ENCODE measurements at regions not wholly inside any gene's neighbourhood (a gene's known extent, or its start where the extent isn't known, plus 50 kb on each side); places are given as distances from the start of the nearest gene placed in this dataset.

DNA sequence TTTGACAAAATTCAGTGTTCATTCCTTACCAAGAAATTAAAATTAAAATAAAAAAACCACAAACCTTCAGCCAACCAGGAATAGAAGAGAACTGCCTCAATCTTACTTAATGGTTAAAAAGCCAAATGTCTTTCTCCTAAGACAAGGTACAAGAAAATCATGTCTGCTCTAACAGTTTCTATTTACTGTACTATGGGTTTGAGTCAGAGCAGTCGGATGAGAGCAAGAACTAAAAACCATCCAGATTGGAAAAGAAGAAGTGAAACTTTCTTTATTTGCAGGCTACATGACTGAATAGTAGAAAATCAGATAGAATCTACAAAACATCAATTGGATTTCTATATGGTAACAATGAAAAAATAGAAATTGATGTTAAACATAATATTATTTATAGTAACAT, 555.5 kb upstream of the TNP1 start (continued):
- TF ChIP-seq, protein P1, sequence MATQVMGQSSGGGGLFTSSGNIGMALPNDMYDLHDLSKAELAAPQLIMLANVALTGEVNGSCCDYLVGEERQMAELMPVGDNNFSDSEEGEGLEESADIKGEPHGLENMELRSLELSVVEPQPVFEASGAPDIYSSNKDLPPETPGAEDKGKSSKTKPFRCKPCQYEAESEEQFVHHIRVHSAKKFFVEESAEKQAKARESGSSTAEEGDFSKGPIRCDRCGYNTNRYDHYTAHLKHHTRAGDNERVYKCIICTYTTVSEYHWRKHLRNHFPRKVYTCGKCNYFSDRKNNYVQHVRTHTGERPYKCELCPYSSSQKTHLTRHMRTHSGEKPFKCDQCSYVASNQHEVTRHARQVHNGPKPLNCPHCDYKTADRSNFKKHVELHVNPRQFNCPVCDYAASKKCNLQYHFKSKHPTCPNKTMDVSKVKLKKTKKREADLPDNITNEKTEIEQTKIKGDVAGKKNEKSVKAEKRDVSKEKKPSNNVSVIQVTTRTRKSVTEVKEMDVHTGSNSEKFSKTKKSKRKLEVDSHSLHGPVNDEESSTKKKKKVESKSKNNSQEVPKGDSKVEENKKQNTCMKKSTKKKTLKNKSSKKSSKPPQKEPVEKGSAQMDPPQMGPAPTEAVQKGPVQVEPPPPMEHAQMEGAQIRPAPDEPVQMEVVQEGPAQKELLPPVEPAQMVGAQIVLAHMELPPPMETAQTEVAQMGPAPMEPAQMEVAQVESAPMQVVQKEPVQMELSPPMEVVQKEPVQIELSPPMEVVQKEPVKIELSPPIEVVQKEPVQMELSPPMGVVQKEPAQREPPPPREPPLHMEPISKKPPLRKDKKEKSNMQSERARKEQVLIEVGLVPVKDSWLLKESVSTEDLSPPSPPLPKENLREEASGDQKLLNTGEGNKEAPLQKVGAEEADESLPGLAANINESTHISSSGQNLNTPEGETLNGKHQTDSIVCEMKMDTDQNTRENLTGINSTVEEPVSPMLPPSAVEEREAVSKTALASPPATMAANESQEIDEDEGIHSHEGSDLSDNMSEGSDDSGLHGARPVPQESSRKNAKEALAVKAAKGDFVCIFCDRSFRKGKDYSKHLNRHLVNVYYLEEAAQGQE (IDR thresholded peaks at IDR 0.05; ENCODE audit: low read depth, low read length) = no peak
- no peak for TF ChIP-seq BRCA1 (IDR thresholded peaks at IDR 0.05; ENCODE audit: low read depth, low read length)
- TF ChIP-seq TCF7 (IDR thresholded peaks at IDR 0.05; ENCODE audit: borderline replicate concordance) = peak; percentile 55; the same call in 1 of the 2 replicates
- TF ChIP-seq ZNF217 (IDR thresholded peaks at IDR 0.05) = no peak
- TF ChIP-seq IRF4 (IDR thresholded peaks at IDR 0.05; ENCODE audit: low read depth, low read length) = peak; percentile 81
- TF ChIP-seq, protein P2, sequence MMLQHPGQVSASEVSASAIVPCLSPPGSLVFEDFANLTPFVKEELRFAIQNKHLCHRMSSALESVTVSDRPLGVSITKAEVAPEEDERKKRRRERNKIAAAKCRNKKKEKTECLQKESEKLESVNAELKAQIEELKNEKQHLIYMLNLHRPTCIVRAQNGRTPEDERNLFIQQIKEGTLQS (IDR thresholded peaks at IDR 0.05; ENCODE audit: borderline replicate concordance, extremely low read depth, low read depth, low read length) = no peak
- TF ChIP-seq SPI1 (IDR thresholded peaks at IDR 0.05; ENCODE audit: borderline replicate concordance, insufficient read depth, low read depth, low read length) = peak; percentile 92
- TF ChIP-seq ZBED1 (IDR thresholded peaks at IDR 0.05; ENCODE audit: borderline replicate concordance) = no peak
- no peak for TF ChIP-seq BHLHE40 (IDR thresholded peaks at IDR 0.05; ENCODE audit: borderline replicate concordance in 1 of 2, low read depth in 2 of 2, low read length in 1 of 2)
- TF ChIP-seq NR2F1 (conservative IDR thresholded peaks at IDR 0.05) = no peak
- TF ChIP-seq EGR1 (IDR thresholded peaks at IDR 0.05; ENCODE audit: borderline replicate concordance in 1 of 2, low read depth in 2 of 2, low read length in 2 of 2) = no peak
- peak; percentile 97 for TF ChIP-seq JUNB (IDR thresholded peaks at IDR 0.05)
- no peak for TF ChIP-seq SMARCA5 (IDR thresholded peaks at IDR 0.05)
- no peak for TF ChIP-seq MTA2 (IDR thresholded peaks at IDR 0.05; ENCODE audit: low read depth)
- TF ChIP-seq SIN3A (IDR thresholded peaks at IDR 0.05; ENCODE audit: low read depth, low read length) = no peak
- TF ChIP-seq, protein P3, sequence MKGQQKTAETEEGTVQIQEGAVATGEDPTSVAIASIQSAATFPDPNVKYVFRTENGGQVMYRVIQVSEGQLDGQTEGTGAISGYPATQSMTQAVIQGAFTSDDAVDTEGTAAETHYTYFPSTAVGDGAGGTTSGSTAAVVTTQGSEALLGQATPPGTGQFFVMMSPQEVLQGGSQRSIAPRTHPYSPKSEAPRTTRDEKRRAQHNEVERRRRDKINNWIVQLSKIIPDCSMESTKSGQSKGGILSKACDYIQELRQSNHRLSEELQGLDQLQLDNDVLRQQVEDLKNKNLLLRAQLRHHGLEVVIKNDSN (IDR thresholded peaks at IDR 0.05; ENCODE audit: borderline replicate concordance, extremely low read length, insufficient read depth, low read depth, low read length) = no peak
- TF ChIP-seq, protein P4, sequence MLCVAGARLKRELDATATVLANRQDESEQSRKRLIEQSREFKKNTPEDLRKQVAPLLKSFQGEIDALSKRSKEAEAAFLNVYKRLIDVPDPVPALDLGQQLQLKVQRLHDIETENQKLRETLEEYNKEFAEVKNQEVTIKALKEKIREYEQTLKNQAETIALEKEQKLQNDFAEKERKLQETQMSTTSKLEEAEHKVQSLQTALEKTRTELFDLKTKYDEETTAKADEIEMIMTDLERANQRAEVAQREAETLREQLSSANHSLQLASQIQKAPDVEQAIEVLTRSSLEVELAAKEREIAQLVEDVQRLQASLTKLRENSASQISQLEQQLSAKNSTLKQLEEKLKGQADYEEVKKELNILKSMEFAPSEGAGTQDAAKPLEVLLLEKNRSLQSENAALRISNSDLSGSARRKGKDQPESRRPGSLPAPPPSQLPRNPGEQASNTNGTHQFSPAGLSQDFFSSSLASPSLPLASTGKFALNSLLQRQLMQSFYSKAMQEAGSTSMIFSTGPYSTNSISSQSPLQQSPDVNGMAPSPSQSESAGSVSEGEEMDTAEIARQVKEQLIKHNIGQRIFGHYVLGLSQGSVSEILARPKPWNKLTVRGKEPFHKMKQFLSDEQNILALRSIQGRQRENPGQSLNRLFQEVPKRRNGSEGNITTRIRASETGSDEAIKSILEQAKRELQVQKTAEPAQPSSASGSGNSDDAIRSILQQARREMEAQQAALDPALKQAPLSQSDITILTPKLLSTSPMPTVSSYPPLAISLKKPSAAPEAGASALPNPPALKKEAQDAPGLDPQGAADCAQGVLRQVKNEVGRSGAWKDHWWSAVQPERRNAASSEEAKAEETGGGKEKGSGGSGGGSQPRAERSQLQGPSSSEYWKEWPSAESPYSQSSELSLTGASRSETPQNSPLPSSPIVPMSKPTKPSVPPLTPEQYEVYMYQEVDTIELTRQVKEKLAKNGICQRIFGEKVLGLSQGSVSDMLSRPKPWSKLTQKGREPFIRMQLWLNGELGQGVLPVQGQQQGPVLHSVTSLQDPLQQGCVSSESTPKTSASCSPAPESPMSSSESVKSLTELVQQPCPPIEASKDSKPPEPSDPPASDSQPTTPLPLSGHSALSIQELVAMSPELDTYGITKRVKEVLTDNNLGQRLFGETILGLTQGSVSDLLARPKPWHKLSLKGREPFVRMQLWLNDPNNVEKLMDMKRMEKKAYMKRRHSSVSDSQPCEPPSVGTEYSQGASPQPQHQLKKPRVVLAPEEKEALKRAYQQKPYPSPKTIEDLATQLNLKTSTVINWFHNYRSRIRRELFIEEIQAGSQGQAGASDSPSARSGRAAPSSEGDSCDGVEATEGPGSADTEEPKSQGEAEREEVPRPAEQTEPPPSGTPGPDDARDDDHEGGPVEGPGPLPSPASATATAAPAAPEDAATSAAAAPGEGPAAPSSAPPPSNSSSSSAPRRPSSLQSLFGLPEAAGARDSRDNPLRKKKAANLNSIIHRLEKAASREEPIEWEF (IDR thresholded peaks at IDR 0.05; ENCODE audit: insufficient replicate concordance, low read depth, low read length) = no peak
- TF ChIP-seq IKZF2 (IDR thresholded peaks at IDR 0.05) = peak; percentile 52 to 62
- no peak for TF ChIP-seq HCFC1 (IDR thresholded peaks at IDR 0.05; ENCODE audit: low read length)
- no peak for TF ChIP-seq SREBF1 (IDR thresholded peaks at IDR 0.05; ENCODE audit: low read length)
- no peak for TF ChIP-seq HDAC6 (IDR thresholded peaks at IDR 0.05; ENCODE audit: unreplicated experiment)
- TF ChIP-seq EZH2 (IDR thresholded peaks at IDR 0.05; ENCODE audit: borderline replicate concordance, control insufficient read depth, low read depth, low read length) = no peak
- no peak for TF ChIP-seq TBL1XR1 (IDR thresholded peaks at IDR 0.05; ENCODE audit: low read depth, low read length)

All from GM12878 (cell line).